GM18498 (cell line): ENCODE measurements at regions not wholly inside any gene's neighbourhood (a gene's known extent, or its start where the extent isn't known, plus 50 kb on each side); places are given as distances from the start of the nearest gene placed in this dataset.

Source experiments
- ATAC-seq: cut with Tn5 transposase; IDR thresholded peaks from one replicate; pipeline ENCODE4 v1.9.1; 2021; ENCODE audit warnings: mild to moderate bottlenecking, moderate library complexity; ENCODE audit not compliant: unreplicated experiment

DNA sequence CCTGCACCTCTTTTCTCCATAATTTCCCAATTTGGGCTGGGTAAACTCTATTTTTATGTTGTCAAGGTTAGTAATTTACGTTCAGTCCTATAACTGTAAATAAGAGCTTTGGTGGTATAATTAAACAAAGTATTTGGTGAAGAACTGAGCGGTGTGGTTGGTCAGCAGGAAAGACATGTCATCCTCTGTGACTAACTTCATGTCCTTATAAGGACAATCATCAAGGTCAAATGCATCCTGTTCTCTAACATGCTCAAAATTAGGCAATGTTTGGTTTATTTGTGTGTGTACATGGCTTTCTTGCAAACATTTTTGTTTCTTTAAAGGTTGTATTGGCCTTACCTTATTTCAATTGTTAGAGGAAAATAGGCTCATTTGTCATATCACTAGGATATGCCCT lies 121.5 kb upstream of the NABP1 start:
- ATAC-seq = no peak

GRCh38 chr2:191557841-191558240 lies 120.1 kb upstream of the NABP1 start:
- ATAC-seq = no peak

GRCh38 chr2:191559569-191559968 lies 118.4 kb upstream of the NABP1 start:
- no peak for ATAC-seq

GRCh38 chr2:191560411-191560980 lies 117.4 kb upstream of the NABP1 start:
- ATAC-seq = no peak

- ATAC-seq = no peak
Observed at GRCh38 chr2:191565120-191565519, 112.8 kb upstream of the NABP1 start.

DNA sequence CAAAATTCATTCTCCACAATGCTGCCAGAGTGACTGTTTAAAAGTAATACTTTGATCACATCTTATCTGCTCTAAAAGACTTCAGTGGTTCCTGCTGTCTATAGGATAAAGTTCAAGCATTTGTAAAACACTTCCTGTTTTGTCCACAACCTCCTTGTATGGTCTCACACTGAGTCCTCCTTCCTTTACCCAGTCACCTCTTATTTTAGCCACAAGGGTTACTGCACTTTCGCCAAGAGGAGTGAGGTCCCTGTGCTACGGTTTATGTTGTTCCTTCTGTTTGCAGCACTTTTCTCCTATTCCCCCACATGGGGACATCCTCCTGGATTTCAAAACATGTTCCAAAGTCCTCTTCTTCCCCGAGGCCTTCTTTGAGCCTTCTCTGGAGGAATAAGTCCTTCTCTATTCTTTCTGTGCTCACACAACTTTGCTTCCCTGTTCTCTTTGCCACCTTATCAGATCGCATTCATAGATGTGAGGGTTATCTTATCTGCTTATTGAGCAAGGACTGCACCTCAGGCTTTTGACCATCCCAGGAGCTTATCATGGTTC lies 112.2 kb upstream of the NABP1 start:
- ATAC-seq = peak; percentile 76

DNA sequence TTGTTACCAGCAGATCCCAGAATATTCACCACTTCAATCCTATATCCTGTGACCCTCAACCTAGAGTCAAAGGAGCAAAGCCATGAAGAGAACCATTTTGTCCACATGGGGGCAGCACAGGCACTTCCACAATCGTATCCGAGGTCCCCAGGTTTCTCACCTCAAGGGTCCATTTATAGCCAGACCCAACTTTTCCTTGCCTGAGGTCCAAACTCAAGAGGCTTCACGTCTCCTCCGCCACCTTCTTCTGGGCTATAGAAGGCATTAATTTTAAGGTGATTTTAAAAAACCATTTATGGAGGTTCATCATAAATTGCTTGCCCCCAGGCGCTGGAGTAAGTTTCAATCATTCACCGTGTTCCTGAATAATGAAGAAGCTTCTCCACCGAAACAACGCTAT lies 111.6 kb upstream of the NABP1 start:
- ATAC-seq = peak; percentile 84

GRCh38 chr2:191567206-191567605 lies 110.7 kb upstream of the NABP1 start:
- ATAC-seq = no peak

DNA sequence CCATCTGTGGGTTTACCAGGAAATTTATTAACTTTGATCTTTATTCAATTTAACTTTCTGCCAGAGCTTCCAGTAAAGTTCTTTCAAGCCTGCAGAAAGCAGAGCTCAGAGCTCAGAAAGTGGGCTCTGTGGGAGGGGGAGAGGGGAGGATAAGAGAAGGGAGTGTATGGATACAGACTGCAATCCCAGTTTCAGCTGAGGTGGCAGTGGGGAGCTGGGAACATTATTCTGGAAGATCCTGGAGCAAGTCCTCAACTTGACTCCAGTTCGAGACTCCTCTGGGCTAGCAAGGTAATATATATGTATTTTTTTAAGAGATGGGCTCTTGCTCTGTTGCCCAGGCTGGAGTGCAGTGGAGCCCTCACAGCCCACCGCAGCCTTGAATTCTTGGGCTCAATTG lies 108.9 kb upstream of the NABP1 start:
- no peak for ATAC-seq

- peak; percentile 39 for ATAC-seq
Observed at GRCh38 chr2:191571163-191571769, 106.7 kb upstream of the NABP1 start.

DNA sequence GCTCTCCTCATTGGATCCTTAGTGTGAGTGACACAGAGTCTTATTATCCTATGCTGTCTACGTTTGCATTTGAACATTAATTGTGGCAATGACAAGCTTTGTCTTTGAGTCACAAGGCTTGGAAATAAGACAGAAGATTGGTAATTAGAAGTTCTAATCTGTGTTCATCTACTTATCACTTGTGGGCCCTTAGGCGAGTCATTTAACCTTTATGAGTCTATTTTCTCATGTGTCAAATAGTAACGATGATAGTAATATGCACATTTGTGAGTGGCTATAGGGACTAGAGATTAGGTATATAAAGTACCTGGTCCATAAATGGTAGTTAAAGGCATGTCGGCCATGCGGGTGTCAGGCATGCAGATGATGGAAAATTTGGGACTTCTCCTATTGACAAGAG lies 105.6 kb upstream of the NABP1 start:
- no peak for ATAC-seq

DNA sequence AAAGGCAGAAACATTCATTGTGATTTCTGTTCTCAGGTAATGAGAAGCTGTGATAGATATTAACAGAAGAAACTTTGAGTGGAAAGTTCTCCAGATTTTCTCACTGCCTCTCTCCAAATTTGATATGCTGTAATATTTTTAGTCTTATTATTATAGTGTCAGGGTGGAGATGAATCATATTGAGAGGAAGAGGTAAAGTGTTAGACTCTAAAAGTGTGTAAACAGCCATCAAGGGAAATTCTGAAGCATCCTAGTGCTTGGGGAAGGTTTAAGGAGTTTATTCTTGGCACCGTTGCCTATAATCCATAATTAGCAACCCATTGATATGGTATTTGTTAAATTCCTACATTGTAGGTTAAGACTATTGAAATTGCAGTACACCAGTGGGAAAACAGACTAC lies 104.7 kb upstream of the NABP1 start:
- ATAC-seq = no peak

- ATAC-seq = no peak
Observed at GRCh38 chr2:191574232-191574631, 103.7 kb upstream of the NABP1 start.

- no peak for ATAC-seq
Observed at GRCh38 chr2:191577605-191578004, 100.3 kb upstream of the NABP1 start.

GRCh38 chr2:191578031-191578430 lies 99.9 kb upstream of the NABP1 start:
- ATAC-seq = no peak

GRCh38 chr2:191580581-191580980 lies 97.4 kb upstream of the NABP1 start:
- no peak for ATAC-seq

GRCh38 chr2:191581003-191581402 lies 96.9 kb upstream of the NABP1 start:
- ATAC-seq = no peak

DNA sequence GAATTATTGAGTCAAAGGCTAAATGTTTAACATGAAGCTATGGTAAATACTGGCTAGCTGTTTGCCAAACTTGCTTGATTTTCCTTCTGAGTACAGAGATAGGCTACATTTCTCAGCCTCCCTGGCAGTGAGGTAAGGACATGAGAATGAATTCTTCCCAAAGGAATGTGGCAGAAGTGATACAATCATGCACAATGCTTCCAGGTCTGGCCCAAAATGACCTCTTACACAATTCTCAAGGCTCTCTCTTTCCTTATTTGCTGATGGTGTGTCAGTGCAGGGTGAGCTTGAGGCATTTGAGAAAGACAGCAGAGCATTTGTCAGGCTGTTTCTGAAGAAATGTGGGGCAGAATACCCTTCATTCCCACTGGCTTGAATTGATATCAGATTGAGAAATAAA lies 95.6 kb upstream of the NABP1 start:
- ATAC-seq = no peak

- no peak for ATAC-seq
Observed at GRCh38 chr2:191591025-191591424, 86.9 kb upstream of the NABP1 start.

DNA sequence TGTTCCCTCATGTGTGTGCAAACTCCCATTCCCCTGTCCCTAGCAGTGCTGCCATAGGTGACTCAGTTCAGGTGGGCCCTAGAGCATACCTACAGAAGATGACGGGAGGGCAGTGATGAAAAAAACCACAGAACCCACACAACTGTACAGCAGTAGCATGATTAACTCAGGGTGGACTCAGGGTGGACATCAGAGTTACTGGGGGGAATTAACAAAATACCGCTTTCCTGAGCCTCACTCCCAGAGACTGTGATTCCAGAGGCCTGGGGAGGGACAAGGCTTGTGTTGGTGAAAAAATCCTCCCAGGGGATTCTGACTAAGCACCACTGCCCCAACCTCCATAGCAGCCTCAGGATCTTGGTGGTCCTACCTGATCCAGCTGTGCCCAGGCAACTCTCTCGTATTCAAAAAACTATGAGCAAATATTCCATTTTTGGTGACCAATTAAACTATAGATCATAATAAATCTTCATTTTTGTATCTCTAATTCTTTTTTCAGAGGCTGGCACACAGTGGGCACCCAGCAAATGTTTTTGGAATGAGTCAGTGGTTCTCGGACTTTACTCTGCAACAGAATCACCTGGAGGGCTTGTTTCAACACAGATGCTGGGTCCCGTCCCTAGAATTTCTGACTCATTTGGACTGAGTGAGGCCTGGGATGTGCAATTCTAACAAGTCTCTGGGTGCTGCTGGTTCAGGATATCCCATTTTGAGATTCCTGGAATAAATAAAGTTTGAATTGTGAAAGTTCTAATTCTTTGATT lies 84.1 kb upstream of the NABP1 start:
- no peak for ATAC-seq

- no peak for ATAC-seq
Observed at GRCh38 chr2:191597186-191597751, 80.7 kb upstream of the NABP1 start.

GRCh38 chr2:191598296-191598695 lies 79.6 kb upstream of the NABP1 start:
- no peak for ATAC-seq
